ENCODE measurements at regions not wholly inside any gene's neighbourhood (a gene's known extent, or its start where the extent isn't known, plus 50 kb on each side); places are given as distances from the start of the nearest gene placed in this dataset.

DNA sequence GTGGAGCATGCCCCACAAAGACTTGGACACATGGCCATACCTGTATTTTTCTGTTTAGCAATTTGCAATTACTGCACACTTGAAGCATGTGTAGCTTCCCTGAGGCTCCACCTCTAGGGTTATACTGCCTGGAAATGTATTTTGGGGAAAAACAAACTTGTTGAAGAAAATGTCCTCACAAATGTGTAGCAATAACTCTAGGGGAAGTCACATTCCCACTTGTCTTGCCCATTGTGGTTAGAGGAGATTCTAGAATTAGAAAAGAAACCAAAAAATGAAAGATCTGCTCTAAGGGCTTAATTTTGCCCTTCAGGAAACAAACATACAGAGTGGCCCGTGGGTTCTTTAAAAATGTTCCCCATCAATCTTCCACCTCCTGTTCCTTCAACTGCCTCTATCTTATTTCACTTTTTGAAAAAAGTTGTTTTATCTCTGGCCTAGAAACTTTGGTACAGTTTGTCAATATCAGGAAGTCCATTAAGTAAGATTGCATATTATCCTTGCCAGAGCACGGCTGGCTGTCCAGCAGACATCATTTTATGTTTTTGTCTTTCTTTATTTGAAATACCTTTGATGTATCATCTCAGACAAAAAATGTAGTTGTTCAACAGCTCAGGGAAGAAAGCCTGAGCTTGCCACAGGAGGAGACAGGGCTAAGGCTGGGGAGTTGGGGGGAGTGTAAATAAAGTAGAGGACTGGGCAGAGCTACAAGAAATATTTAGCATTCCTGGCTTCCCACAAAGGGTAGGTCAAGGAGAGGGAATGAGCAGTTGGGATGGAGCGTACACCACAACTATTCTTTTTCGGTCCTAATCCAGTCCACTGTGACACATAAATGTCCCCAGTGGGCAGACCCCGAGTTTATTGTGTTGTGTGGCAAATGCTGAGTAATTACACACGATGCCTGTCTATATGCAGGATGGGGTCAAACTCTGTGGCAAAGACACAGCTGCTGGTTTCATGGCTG lies 96.8 kb upstream of the CDC42EP3 start:
- no peaks in the 10 kb centered on the region for H3F3A ChIP-seq (ENCODE audit: insufficient read depth, low read length, poor library complexity, severe bottlenecking)
- no peak overlapping the region for H2AFZ ChIP-seq (ENCODE audit: low read depth, low read length)
- no peaks in the 10 kb centered on the region for H3K9me3 ChIP-seq (ENCODE audit: low read length)
- H3K4me3 ChIP-seq (ENCODE audit: low read length), result no peak overlapping the region
- no peak overlapping the region for H3K27ac ChIP-seq (ENCODE audit: low read length)
- no peaks in the 10 kb centered on the region for H3K27me3 ChIP-seq (ENCODE audit: insufficient read depth, low read depth, low read length)
- H3K79me2 ChIP-seq (replicated peaks; ENCODE audit: insufficient read depth, low read length), result no peaks in the 10 kb centered on the region
- H3K9me2 ChIP-seq (ENCODE audit: insufficient read depth, low read length), result no peaks in the 10 kb centered on the region
- H4K20me1 ChIP-seq (ENCODE audit: insufficient read depth), result no peaks in the 10 kb centered on the region
- no peak overlapping the region for H3K4me2 ChIP-seq (ENCODE audit: low read length)
- no peaks in the 10 kb centered on the region for H3K36me3 ChIP-seq (ENCODE audit: insufficient read depth, low read length)
- no peak overlapping the region for H3K9ac ChIP-seq (ENCODE audit: low read length)
- TF ChIP-seq POLR2AphosphoS5 (IDR thresholded peaks at IDR 0.05), result no peak
- TF ChIP-seq EP300 (conservative IDR thresholded peaks at IDR 0.05; ENCODE audit: poor library complexity, severe bottlenecking), result no peak
- no peak for TF ChIP-seq RAD21 (conservative IDR thresholded peaks at IDR 0.05)
- no peak for TF ChIP-seq MXI1 (conservative IDR thresholded peaks at IDR 0.05; ENCODE audit: poor library complexity, severe bottlenecking)
- TF ChIP-seq, protein P1, sequence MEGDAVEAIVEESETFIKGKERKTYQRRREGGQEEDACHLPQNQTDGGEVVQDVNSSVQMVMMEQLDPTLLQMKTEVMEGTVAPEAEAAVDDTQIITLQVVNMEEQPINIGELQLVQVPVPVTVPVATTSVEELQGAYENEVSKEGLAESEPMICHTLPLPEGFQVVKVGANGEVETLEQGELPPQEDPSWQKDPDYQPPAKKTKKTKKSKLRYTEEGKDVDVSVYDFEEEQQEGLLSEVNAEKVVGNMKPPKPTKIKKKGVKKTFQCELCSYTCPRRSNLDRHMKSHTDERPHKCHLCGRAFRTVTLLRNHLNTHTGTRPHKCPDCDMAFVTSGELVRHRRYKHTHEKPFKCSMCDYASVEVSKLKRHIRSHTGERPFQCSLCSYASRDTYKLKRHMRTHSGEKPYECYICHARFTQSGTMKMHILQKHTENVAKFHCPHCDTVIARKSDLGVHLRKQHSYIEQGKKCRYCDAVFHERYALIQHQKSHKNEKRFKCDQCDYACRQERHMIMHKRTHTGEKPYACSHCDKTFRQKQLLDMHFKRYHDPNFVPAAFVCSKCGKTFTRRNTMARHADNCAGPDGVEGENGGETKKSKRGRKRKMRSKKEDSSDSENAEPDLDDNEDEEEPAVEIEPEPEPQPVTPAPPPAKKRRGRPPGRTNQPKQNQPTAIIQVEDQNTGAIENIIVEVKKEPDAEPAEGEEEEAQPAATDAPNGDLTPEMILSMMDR (IDR thresholded peaks at IDR 0.05; ENCODE audit: poor library complexity, severe bottlenecking), result no peak
- TF ChIP-seq SMC3 (conservative IDR thresholded peaks at IDR 0.05; ENCODE audit: poor library complexity), result no peak
- TF ChIP-seq, protein P2, sequence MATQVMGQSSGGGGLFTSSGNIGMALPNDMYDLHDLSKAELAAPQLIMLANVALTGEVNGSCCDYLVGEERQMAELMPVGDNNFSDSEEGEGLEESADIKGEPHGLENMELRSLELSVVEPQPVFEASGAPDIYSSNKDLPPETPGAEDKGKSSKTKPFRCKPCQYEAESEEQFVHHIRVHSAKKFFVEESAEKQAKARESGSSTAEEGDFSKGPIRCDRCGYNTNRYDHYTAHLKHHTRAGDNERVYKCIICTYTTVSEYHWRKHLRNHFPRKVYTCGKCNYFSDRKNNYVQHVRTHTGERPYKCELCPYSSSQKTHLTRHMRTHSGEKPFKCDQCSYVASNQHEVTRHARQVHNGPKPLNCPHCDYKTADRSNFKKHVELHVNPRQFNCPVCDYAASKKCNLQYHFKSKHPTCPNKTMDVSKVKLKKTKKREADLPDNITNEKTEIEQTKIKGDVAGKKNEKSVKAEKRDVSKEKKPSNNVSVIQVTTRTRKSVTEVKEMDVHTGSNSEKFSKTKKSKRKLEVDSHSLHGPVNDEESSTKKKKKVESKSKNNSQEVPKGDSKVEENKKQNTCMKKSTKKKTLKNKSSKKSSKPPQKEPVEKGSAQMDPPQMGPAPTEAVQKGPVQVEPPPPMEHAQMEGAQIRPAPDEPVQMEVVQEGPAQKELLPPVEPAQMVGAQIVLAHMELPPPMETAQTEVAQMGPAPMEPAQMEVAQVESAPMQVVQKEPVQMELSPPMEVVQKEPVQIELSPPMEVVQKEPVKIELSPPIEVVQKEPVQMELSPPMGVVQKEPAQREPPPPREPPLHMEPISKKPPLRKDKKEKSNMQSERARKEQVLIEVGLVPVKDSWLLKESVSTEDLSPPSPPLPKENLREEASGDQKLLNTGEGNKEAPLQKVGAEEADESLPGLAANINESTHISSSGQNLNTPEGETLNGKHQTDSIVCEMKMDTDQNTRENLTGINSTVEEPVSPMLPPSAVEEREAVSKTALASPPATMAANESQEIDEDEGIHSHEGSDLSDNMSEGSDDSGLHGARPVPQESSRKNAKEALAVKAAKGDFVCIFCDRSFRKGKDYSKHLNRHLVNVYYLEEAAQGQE (IDR thresholded peaks at IDR 0.05; ENCODE audit: borderline replicate concordance), result no peak
- no peak for TF ChIP-seq TAF1 (IDR thresholded peaks at IDR 0.05; ENCODE audit: low read depth)
- TF ChIP-seq EZH2 (IDR thresholded peaks at IDR 0.05; ENCODE audit: borderline replicate concordance, insufficient read depth, low read length, poor library complexity, severe bottlenecking), result no peak

DNA sequence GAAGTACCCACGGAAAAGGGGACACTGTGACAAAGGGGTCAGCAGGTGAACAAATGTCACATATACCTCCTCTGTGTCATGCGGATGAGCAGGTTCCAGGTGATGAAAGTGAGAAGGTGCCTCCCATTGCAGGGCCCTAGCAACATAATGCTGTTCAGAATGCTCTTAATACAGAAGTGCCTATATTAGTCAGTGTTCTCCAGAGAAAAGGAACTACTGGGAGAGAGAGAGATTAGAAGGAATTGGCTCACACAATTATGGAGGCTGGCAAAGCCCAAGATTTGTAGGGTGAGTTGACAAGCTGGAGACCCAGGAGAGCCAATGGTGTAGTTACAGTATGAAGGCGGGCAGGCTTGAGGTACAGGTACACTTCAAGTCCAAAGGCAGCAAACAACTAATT lies 98.1 kb upstream of the CDC42EP3 start:
- no peak for TF ChIP-seq SMC3 (conservative IDR thresholded peaks at IDR 0.05; ENCODE audit: poor library complexity)
- TF ChIP-seq EZH2 (IDR thresholded peaks at IDR 0.05; ENCODE audit: borderline replicate concordance, insufficient read depth, low read length, poor library complexity, severe bottlenecking), result no peak
- no peak for TF ChIP-seq MXI1 (conservative IDR thresholded peaks at IDR 0.05; ENCODE audit: poor library complexity, severe bottlenecking)
- TF ChIP-seq TAF1 (IDR thresholded peaks at IDR 0.05; ENCODE audit: low read depth), result no peak
- TF ChIP-seq, protein P2 (IDR thresholded peaks at IDR 0.05; ENCODE audit: borderline replicate concordance), result no peak
- TF ChIP-seq EP300 (conservative IDR thresholded peaks at IDR 0.05; ENCODE audit: poor library complexity, severe bottlenecking), result no peak
- no peak for TF ChIP-seq POLR2AphosphoS5 (IDR thresholded peaks at IDR 0.05)
- no peak for TF ChIP-seq RAD21 (conservative IDR thresholded peaks at IDR 0.05)
- TF ChIP-seq, protein P1 (IDR thresholded peaks at IDR 0.05; ENCODE audit: poor library complexity, severe bottlenecking), result no peak
- H3K9me2 ChIP-seq (ENCODE audit: insufficient read depth, low read length), result no peaks in the 10 kb centered on the region
- H3K4me3 ChIP-seq (ENCODE audit: low read length), result no peak overlapping the region
- no peak overlapping the region for H3K9ac ChIP-seq (ENCODE audit: low read length)
- H3K4me2 ChIP-seq (ENCODE audit: low read length), result no peak overlapping the region
- no peaks in the 10 kb centered on the region for H3K9me3 ChIP-seq (ENCODE audit: low read length)
- H2AFZ ChIP-seq (ENCODE audit: low read depth, low read length), result no peak overlapping the region
- H3F3A ChIP-seq (ENCODE audit: insufficient read depth, low read length, poor library complexity, severe bottlenecking), result no peaks in the 10 kb centered on the region
- H4K20me1 ChIP-seq (ENCODE audit: insufficient read depth), result no peaks in the 10 kb centered on the region
- no peaks in the 10 kb centered on the region for H3K36me3 ChIP-seq (ENCODE audit: insufficient read depth, low read length)
- H3K27me3 ChIP-seq (ENCODE audit: insufficient read depth, low read depth, low read length), result no peaks in the 10 kb centered on the region
- no peaks in the 10 kb centered on the region for H3K79me2 ChIP-seq (replicated peaks; ENCODE audit: insufficient read depth, low read length)
- H3K27ac ChIP-seq (ENCODE audit: low read length), result no peak overlapping the region

All from neural cell (in vitro differentiated cells).